RWPE2 (cell line): ENCODE measurements at regions not wholly inside any gene's neighbourhood (a gene's known extent, or its start where the extent isn't known, plus 50 kb on each side); places are given as distances from the start of the nearest gene placed in this dataset.

Experiments used
- ATAC-seq: fragments of 200-7000 bp; cut with Tn5 transposase; 3 replicates; pipeline ENCODE4 v1.9.1; 2021; ENCODE audit warnings: low read depth
- DNase-seq: peaks from one replicate; pipeline ENCODE4 v3.0.0-alpha.2; 2020; ENCODE audit warnings: low spot score
- H3K27ac ChIP-seq: fragments of 450-650 bp; 2 replicates; pipeline ENCODE4 v1.5.1; 2017; ENCODE audit warnings: mild to moderate bottlenecking; ENCODE audit not compliant: poor library complexity, severe bottlenecking
- H3K27me3 ChIP-seq: fragments of 250-450 bp; sonication (Bioruptor Pico); 2 replicates; pipeline ENCODE4 v1.5.1; 2021; ENCODE audit warnings: mild to moderate bottlenecking, moderate library complexity; ENCODE audit not compliant: insufficient read depth, poor library complexity, severe bottlenecking
- H3K36me3 ChIP-seq: fragments of 250-450 bp; sonication (Bioruptor Pico); 2 replicates; pipeline ENCODE4 v1.5.1; 2020; ENCODE audit warnings: low read depth, mild to moderate bottlenecking, moderate library complexity
- H3K4me1 ChIP-seq: fragments of 250-450 bp; sonication (Bioruptor Pico); 2 replicates; pipeline ENCODE4 v1.5.1; 2021; ENCODE audit warnings: mild to moderate bottlenecking, moderate library complexity; ENCODE audit not compliant: insufficient read depth, poor library complexity, severe bottlenecking
- H3K4me3 ChIP-seq: fragments of 250-450 bp; sonication (Bioruptor Pico); 2 replicates; pipeline ENCODE4 v1.5.1; 2021; ENCODE audit warnings: mild to moderate bottlenecking, moderate library complexity; ENCODE audit not compliant: severe bottlenecking
- H3K9me3 ChIP-seq: fragments of 250-450 bp; sonication (Bioruptor Pico); 2 replicates; pipeline ENCODE4 v1.5.1; 2021; ENCODE audit warnings: mild to moderate bottlenecking, moderate library complexity; ENCODE audit not compliant: severe bottlenecking
- CTCF ChIP-seq: fragments of 450-650 bp; IDR thresholded peaks from one replicate; pipeline ENCODE4 v1.5.1; 2017; ENCODE audit warnings: mild to moderate bottlenecking, moderate library complexity; ENCODE audit not compliant: poor library complexity, severe bottlenecking

- Histone ChIP-seq H3K36me3 (no peaks in the 10 kb centered on the region), H3K9me3 (no peaks in the 10 kb centered on the region), H3K27me3 (no peaks in the 10 kb centered on the region), H3K27ac (peak overlapping the region; percentile 71), H3K4me3 (no peak overlapping the region), H3K4me1 (peaks cover 11% of the 10 kb centered on the region)
- no peak for TF ChIP-seq CTCF
- DNase-seq = no peak
- ATAC-seq = peak; percentile 98
Measured at GRCh38 chr3:102069211-102069662, 219.9 kb downstream of the NFKBIZ start.

GRCh38 chr3:102074946-102075345 is 225.6 kb downstream of the NFKBIZ start:
- no peaks in the 10 kb centered on the region for H3K9me3 ChIP-seq
- no peak for ATAC-seq
- TF ChIP-seq CTCF = no peak
- no peak overlapping the region for H3K27ac ChIP-seq
- no peak overlapping the region for H3K4me3 ChIP-seq
- no peaks in the 10 kb centered on the region for H3K4me1 ChIP-seq
- H3K36me3 ChIP-seq = no peaks in the 10 kb centered on the region
- no peaks in the 10 kb centered on the region for H3K27me3 ChIP-seq
- DNase-seq = no peak

GRCh38 chr3:102078401-102078800 is 229.1 kb downstream of the NFKBIZ start:
- ATAC-seq (no peak), DNase-seq (no peak)
- no peak overlapping the region for H3K4me3 ChIP-seq
- no peak for TF ChIP-seq CTCF
- H3K27me3 ChIP-seq = no peaks in the 10 kb centered on the region
- H3K27ac ChIP-seq = no peak overlapping the region
- no peaks in the 10 kb centered on the region for H3K36me3 ChIP-seq
- H3K4me1 ChIP-seq = no peaks in the 10 kb centered on the region
- H3K9me3 ChIP-seq = no peaks in the 10 kb centered on the region

GRCh38 chr3:102078854-102079808 is 229.8 kb downstream of the NFKBIZ start:
- no peaks in the 10 kb centered on the region for H3K9me3 ChIP-seq
- H3K36me3 ChIP-seq = no peaks in the 10 kb centered on the region
- DNase-seq = no peak
- H3K4me3 ChIP-seq = no peak overlapping the region
- no peak for ATAC-seq
- no peak for TF ChIP-seq CTCF
- H3K4me1 ChIP-seq = no peaks in the 10 kb centered on the region
- no peak overlapping the region for H3K27ac ChIP-seq
- no peaks in the 10 kb centered on the region for H3K27me3 ChIP-seq

- DNase-seq (no peak), ATAC-seq (no peak)
- no peaks in the 10 kb centered on the region for H3K27me3 ChIP-seq
- no peak overlapping the region for H3K4me3 ChIP-seq
- H3K9me3 ChIP-seq = no peaks in the 10 kb centered on the region
- H3K36me3 ChIP-seq = no peaks in the 10 kb centered on the region
- H3K27ac ChIP-seq = no peak overlapping the region
- H3K4me1 ChIP-seq = no peaks in the 10 kb centered on the region
- TF ChIP-seq CTCF = no peak
Measured at GRCh38 chr3:102079809-102080197, 230.5 kb downstream of the NFKBIZ start.
